HCT116 (cell line): ENCODE measurements at regions not wholly inside any gene's neighbourhood (a gene's known extent, or its start where the extent isn't known, plus 50 kb on each side); places are given as distances from the start of the nearest gene placed in this dataset.

Experiments used
- ATAC-seq: fragments of 200-7000 bp; cut with Tn5 transposase; 2 replicates; pipeline ENCODE4 v1.9.1; 2020; ENCODE audit warnings: mild to moderate bottlenecking, moderate library complexity
- BruUV-seq: library from RNA; stranded (reverse); fragments of 400-500 nt; replicated peaks from 2 replicates; lab custom pipeline; 2021; lab: Mats Ljungman, UMichigan
- CTCF ChIA-PET: fragments of 300-600 bp; sonication (Branson Sonifier 250); formaldehyde crosslinking; loops from one replicate; lab custom pipeline; 2021; ENCODE audit warnings: antibody characterized with exemption; lab: Charles Lee
- POLR2A ChIA-PET: fragments of 300-600, 350-600 bp; sonication (Branson Sonifier 250); formaldehyde crosslinking; loops from one replicate; lab custom pipeline; 2021; ENCODE audit warnings: antibody characterized with exemption; lab: Charles Lee
- RAD21 ChIA-PET, 2 experiments: fragments of 300-600 bp; sonication (Branson Sonifier 250); formaldehyde crosslinking; loops; one replicate each; lab custom pipeline; 2023; ENCODE audit warnings: low total read pairs in 2 of 2; ENCODE audit not compliant: uncharacterized antibody in 2 of 2, unreplicated experiment in 2 of 2, low non-redundant PET in 1 of 2; lab: Charles Lee
- DNase-seq: peaks from one replicate; pipeline ENCODE4 v3.0.0-alpha.2; 2010; ENCODE audit warnings: low read depth, low spot score
- H2AFZ ChIP-seq: fragments of 200-600 bp; shearing (Covaris generic), sonication (generic); 2 replicates; pipeline ENCODE4 v1.6.1; 2017; ENCODE audit warnings: low read depth, mixed run types, mixed read lengths, antibody characterized with exemption, low read length; ENCODE audit not compliant: poor library complexity, severe bottlenecking
- H3K27ac ChIP-seq: 2 replicates; pipeline ENCODE4 v1.5.1; 2012; ENCODE audit warnings: low read depth, low read length
- H3K27me3 ChIP-seq: fragments of 200-600 bp; sonication (generic); 2 replicates; pipeline ENCODE4 v1.6.1; 2016; ENCODE audit warnings: mixed run types, low read length, mixed read lengths; ENCODE audit not compliant: insufficient read depth
- H3K36me3 ChIP-seq, 2 experiments: fragments of 200-500 bp in 1 of 2; fragments of 200-600 bp in 1 of 2; sonication (Bioruptor generic) in 1 of 2; sonication (generic) in 1 of 2; 2 replicates each; pipeline versions ENCODE4 v1.5.1 to v1.6.1; 2014 to 2016; ENCODE audit warnings: low read length in 2 of 2, inconsistent platforms in 1 of 2, mixed read lengths in 1 of 2, mixed run types in 1 of 2; ENCODE audit not compliant: insufficient read depth in 2 of 2, control insufficient read depth in 1 of 2
- H3K4me1 ChIP-seq, 2 experiments: fragments of 200-600 bp in 1 of 2; sonication (generic) in 1 of 2; 2 replicates each; pipeline versions ENCODE4 v1.5.1 to v1.6.1; 2012 to 2017; ENCODE audit warnings: low read length in 2 of 2, inconsistent platforms in 1 of 2, mild to moderate bottlenecking in 1 of 2, mixed read lengths in 1 of 2, mixed run types in 1 of 2, moderate library complexity in 1 of 2; ENCODE audit not compliant: insufficient read depth in 2 of 2, control insufficient read depth in 1 of 2
- H3K4me2 ChIP-seq: fragments of 200-600 bp; sonication (generic); 2 replicates; pipeline ENCODE4 v1.6.1; 2017; ENCODE audit warnings: mixed run types, low read length, mixed read lengths
- H3K4me3 ChIP-seq, 2 experiments: fragments of 200-600 bp in 1 of 2; sonication (generic) in 1 of 2; replicated peaks in 1 of 2; 2 replicates each; pipeline ENCODE4 v1.5.1; 2011 to 2016; ENCODE audit warnings: low read length in 2 of 2, control low read depth in 1 of 2, low read depth in 1 of 2, mild to moderate bottlenecking in 1 of 2, mixed read lengths in 1 of 2, mixed run types in 1 of 2
- H3K79me2 ChIP-seq: fragments of 200-600 bp; sonication (generic); 2 replicates; pipeline ENCODE4 v1.6.1; 2017; ENCODE audit warnings: mild to moderate bottlenecking, mixed run types, low read length, moderate library complexity, mixed read lengths; ENCODE audit not compliant: insufficient read depth
- H3K9ac ChIP-seq: fragments of 200-600 bp; sonication (generic); 2 replicates; pipeline ENCODE4 v1.6.1; 2016; ENCODE audit warnings: low read length, mixed read lengths
- H3K9me2 ChIP-seq: fragments of 200-600 bp; sonication (generic), shearing (Covaris generic); 2 replicates; pipeline ENCODE4 v1.6.1; 2017; ENCODE audit warnings: mixed run types, mild to moderate bottlenecking, moderate library complexity; ENCODE audit not compliant: insufficient read depth
- H3K9me3 ChIP-seq, 2 experiments: fragments of 200-500 bp in 1 of 2; fragments of 200-600 bp in 1 of 2; sonication (Bioruptor generic) in 1 of 2; sonication (generic) in 1 of 2; 2 replicates each; pipeline ENCODE4 v1.6.1; 2014 to 2017; ENCODE audit warnings: low read length in 2 of 2, mixed read lengths in 2 of 2, inconsistent platforms in 1 of 2, low read depth in 1 of 2, mild to moderate bottlenecking in 1 of 2, mixed run types in 1 of 2, moderate library complexity in 1 of 2; ENCODE audit not compliant: control insufficient read depth in 1 of 2, insufficient read depth in 1 of 2
- H4K20me1 ChIP-seq: fragments of 200-600 bp; sonication (generic), shearing (Covaris generic); 2 replicates; pipeline ENCODE4 v1.6.1; 2017; ENCODE audit warnings: mixed run types, mild to moderate bottlenecking, moderate library complexity; ENCODE audit not compliant: insufficient read depth
- CBX3 ChIP-seq: IDR thresholded peaks from 2 replicates; pipeline ENCODE4 v1.6.1; 2012; ENCODE audit warnings: low read depth
- CEBPB ChIP-seq: IDR thresholded peaks from 2 replicates; pipeline ENCODE4 v1.6.1; 2012; ENCODE audit warnings: low read depth
- EGR1 ChIP-seq: IDR thresholded peaks from 2 replicates; pipeline ENCODE4 v1.6.1; 2012; ENCODE audit warnings: low read depth
- EZH2 ChIP-seq: fragments of 200-600 bp; sonication (generic); IDR thresholded peaks from 2 replicates; pipeline ENCODE4 v1.6.1; 2017; ENCODE audit warnings: antibody characterized with exemption, mixed run types
- FOSL1 ChIP-seq: IDR thresholded peaks from 2 replicates; pipeline ENCODE4 v1.6.1; 2012; ENCODE audit warnings: low read depth
- JUND ChIP-seq: IDR thresholded peaks from 2 replicates; pipeline ENCODE4 v1.6.1; 2012
- SP1 ChIP-seq: IDR thresholded peaks from 2 replicates; pipeline ENCODE4 v1.6.1; 2012; ENCODE audit warnings: low read depth
- YY1 ChIP-seq: IDR thresholded peaks from 2 replicates; pipeline ENCODE4 v1.6.1; 2011; ENCODE audit warnings: low read length, low read depth, moderate library complexity, mild to moderate bottlenecking; ENCODE audit not compliant: insufficient replicate concordance; ENCODE audit errors: extremely low read depth
- ZFX ChIP-seq: fragments of 450-650 bp; IDR thresholded peaks from 2 replicates; pipeline ENCODE4 v1.6.1; 2017
- ZNF274 ChIP-seq: fragments of 200-500 bp; sonication (Bioruptor generic); IDR thresholded peaks from 2 replicates; pipeline ENCODE4 v1.6.1; 2014; ENCODE audit warnings: mild to moderate bottlenecking, low read depth, low read length, inconsistent platforms
- intact Hi-C: fragments of 100-400 bp; cut with micrococcal nuclease; formaldehyde crosslinking; loops from 2 replicates; pipeline ENCODE4 v1.10.0; 2022
- TF ChIP-seq, protein P1 (sequence below): IDR thresholded peaks from 2 replicates; pipeline ENCODE4 v1.6.1; 2012
- TF ChIP-seq, protein P2 (sequence below): IDR thresholded peaks from 2 replicates; pipeline ENCODE4 v1.6.1; 2012
- TF ChIP-seq, protein P3 (sequence below): IDR thresholded peaks from 2 replicates; pipeline ENCODE4 v1.6.1; 2011; ENCODE audit warnings: mild to moderate bottlenecking, low read length, moderate library complexity; ENCODE audit not compliant: insufficient replicate concordance; ENCODE audit errors: extremely low read depth
- TF ChIP-seq, protein P4 (sequence below), 3 experiments: fragments of 200-600 bp in 1 of 3; sonication (generic) in 1 of 3; IDR thresholded peaks in 2 of 3; conservative IDR thresholded peaks in 1 of 3; 2 replicates each; pipeline ENCODE4 v1.5.1; 2012 to 2017; ENCODE audit warnings: low read depth in 2 of 3, low read length in 2 of 3, antibody characterized with exemption in 1 of 3, borderline replicate concordance in 1 of 3, control low read depth in 1 of 3, mild to moderate bottlenecking in 1 of 3, mixed read lengths in 1 of 3, mixed run types in 1 of 3, moderate library complexity in 1 of 3; ENCODE audit not compliant: insufficient read depth in 1 of 3

DNA sequence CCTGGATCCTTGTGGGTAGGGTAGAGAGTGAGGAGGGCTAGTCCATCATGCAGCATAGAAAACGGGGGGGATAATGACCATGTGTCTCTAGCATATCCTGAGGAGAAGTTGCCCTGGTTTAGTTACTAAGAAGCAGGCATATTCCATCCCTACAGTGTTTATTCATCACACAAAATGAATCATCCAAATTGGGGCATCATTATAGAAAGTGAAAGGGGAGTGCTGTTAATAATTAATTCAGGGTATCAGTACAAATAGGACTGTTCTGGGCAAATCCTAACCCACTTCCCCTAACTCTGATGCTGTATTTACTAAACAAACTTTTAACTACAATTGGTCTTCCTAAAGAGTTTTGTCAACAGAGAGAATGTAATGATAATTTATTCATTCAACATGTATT lies 281.1 kb upstream of the ARX start:
- RAD21 ChIA-PET = no interaction called here
- Histone ChIP-seq H2AFZ (no peak overlapping the region), H4K20me1 (no peaks in the 10 kb centered on the region), H3K4me2 (no peak overlapping the region), H3K4me1 (no peaks in the 10 kb centered on the region), H3K36me3 (no peaks in the 10 kb centered on the region), H3K9me2 (no peaks in the 10 kb centered on the region), H3K9ac (no peak overlapping the region), H3K79me2 (no peaks in the 10 kb centered on the region), H3K4me3 (no peak overlapping the region), H3K9me3 (no peaks in the 10 kb centered on the region), H3K27me3 (no peaks in the 10 kb centered on the region), H3K27ac (no peak overlapping the region)
- intact Hi-C loops = no loop called here
- ATAC-seq = no peak
- CTCF ChIA-PET = no interaction called here
- no peak for DNase-seq
- POLR2A ChIA-PET = no interaction called here
- TF ChIP-seq, protein P1, sequence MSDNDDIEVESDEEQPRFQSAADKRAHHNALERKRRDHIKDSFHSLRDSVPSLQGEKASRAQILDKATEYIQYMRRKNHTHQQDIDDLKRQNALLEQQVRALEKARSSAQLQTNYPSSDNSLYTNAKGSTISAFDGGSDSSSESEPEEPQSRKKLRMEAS = no peak
- TF ChIP-seq EZH2 (no peak), SP1 (no peak), ZFX (no peak), FOSL1 (no peak), EGR1 (no peak), ZNF274 (no peak), JUND (no peak), CBX3 (no peak), CEBPB (no peak), YY1 (no peak)
- TF ChIP-seq, protein P2, sequence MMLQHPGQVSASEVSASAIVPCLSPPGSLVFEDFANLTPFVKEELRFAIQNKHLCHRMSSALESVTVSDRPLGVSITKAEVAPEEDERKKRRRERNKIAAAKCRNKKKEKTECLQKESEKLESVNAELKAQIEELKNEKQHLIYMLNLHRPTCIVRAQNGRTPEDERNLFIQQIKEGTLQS = no peak
- TF ChIP-seq, protein P3, sequence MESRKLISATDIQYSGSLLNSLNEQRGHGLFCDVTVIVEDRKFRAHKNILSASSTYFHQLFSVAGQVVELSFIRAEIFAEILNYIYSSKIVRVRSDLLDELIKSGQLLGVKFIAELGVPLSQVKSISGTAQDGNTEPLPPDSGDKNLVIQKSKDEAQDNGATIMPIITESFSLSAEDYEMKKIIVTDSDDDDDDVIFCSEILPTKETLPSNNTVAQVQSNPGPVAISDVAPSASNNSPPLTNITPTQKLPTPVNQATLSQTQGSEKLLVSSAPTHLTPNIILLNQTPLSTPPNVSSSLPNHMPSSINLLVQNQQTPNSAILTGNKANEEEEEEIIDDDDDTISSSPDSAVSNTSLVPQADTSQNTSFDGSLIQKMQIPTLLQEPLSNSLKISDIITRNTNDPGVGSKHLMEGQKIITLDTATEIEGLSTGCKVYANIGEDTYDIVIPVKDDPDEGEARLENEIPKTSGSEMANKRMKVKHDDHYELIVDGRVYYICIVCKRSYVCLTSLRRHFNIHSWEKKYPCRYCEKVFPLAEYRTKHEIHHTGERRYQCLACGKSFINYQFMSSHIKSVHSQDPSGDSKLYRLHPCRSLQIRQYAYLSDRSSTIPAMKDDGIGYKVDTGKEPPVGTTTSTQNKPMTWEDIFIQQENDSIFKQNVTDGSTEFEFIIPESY = no peak
- TF ChIP-seq, protein P4, sequence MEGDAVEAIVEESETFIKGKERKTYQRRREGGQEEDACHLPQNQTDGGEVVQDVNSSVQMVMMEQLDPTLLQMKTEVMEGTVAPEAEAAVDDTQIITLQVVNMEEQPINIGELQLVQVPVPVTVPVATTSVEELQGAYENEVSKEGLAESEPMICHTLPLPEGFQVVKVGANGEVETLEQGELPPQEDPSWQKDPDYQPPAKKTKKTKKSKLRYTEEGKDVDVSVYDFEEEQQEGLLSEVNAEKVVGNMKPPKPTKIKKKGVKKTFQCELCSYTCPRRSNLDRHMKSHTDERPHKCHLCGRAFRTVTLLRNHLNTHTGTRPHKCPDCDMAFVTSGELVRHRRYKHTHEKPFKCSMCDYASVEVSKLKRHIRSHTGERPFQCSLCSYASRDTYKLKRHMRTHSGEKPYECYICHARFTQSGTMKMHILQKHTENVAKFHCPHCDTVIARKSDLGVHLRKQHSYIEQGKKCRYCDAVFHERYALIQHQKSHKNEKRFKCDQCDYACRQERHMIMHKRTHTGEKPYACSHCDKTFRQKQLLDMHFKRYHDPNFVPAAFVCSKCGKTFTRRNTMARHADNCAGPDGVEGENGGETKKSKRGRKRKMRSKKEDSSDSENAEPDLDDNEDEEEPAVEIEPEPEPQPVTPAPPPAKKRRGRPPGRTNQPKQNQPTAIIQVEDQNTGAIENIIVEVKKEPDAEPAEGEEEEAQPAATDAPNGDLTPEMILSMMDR (IDR thresholded peaks at IDR 0.05 in 2 of 3, conservative IDR thresholded peaks at IDR 0.05 in 1 of 3; ENCODE audit: borderline replicate concordance in 1 of 3, insufficient read depth in 1 of 3, low read depth in 2 of 3, low read length in 2 of 3) = no peak
- BruUV-seq = no TSS peak
